ENCODE measurements at regions not wholly inside any gene's neighbourhood (a gene's known extent, or its start where the extent isn't known, plus 50 kb on each side); places are given as distances from the start of the nearest gene placed in this dataset.

DNA sequence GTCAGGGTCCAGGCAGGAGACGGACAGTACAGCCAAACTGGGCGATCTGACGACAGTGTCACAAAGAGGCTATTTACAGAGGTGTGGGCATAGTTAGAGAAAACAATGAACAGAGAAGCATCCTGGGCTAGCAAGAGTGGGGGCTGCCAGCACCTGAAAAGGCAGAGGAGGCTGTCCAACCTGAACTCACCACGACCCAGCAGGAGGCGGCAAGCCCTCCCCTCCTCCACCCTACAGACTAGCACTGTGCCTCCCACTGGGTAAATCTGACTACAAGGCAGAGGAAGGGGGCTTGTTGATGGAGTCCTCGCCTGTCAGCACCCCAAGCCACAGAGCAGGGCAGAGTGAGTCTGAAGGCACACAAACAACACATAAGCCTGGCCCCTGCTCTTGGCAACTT, 52.8 kb upstream of the CDYL start:
- no peak for TF ChIP-seq POLR2AphosphoS5 (IDR thresholded peaks at IDR 0.05; ENCODE audit: low read depth, low read length)
- no peak for TF ChIP-seq REST (IDR thresholded peaks at IDR 0.05; ENCODE audit: insufficient read depth in 1 of 2, low read depth in 2 of 2, low read length in 2 of 2)
- TF ChIP-seq TAF1 (IDR thresholded peaks at IDR 0.05; ENCODE audit: borderline replicate concordance, insufficient read depth, low read length), result no peak
- no peak for TF ChIP-seq SIN3A (IDR thresholded peaks at IDR 0.05; ENCODE audit: borderline replicate concordance, insufficient read depth, low read length)
- TF ChIP-seq FOXP2 (optimal IDR thresholded peaks at IDR 0.05; ENCODE audit: borderline replicate concordance, extremely low read depth, extremely low read length, insufficient read depth), result no peak

GRCh38 chr6:4719491-4719890, 56.7 kb upstream of the CDYL start:
- no peak for TF ChIP-seq TAF1 (IDR thresholded peaks at IDR 0.05; ENCODE audit: borderline replicate concordance, insufficient read depth, low read length)
- no peak for TF ChIP-seq FOXP2 (optimal IDR thresholded peaks at IDR 0.05; ENCODE audit: borderline replicate concordance, extremely low read depth, extremely low read length, insufficient read depth)
- TF ChIP-seq REST (IDR thresholded peaks at IDR 0.05; ENCODE audit: insufficient read depth in 1 of 2, low read depth in 2 of 2, low read length in 2 of 2), result no peak
- no peak for TF ChIP-seq SIN3A (IDR thresholded peaks at IDR 0.05; ENCODE audit: borderline replicate concordance, insufficient read depth, low read length)
- no peak for TF ChIP-seq POLR2AphosphoS5 (IDR thresholded peaks at IDR 0.05; ENCODE audit: low read depth, low read length)

DNA sequence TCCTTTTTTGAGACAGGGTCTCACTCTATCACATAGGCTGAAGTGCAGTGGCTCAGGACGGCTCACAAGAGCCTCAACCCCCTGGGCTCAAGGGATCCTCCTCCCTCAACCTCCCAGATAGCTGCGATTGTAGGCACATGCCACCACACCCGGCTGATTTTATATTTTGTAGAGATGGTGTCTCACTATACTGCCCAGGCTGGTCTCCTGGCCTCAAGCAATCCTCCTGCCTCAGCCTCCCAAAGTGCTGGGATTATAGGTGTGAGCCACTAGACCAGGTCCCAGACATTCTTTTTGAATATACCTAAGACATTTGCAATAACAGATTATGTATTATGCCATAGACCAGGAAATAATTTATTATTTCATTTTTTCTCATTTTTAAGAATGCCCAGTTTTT, 58.3 kb upstream of the CDYL start:
- TF ChIP-seq FOXP2 (optimal IDR thresholded peaks at IDR 0.05; ENCODE audit: borderline replicate concordance, extremely low read depth, extremely low read length, insufficient read depth), result no peak
- no peak for TF ChIP-seq REST (IDR thresholded peaks at IDR 0.05; ENCODE audit: insufficient read depth in 1 of 2, low read depth in 2 of 2, low read length in 2 of 2)
- TF ChIP-seq TAF1 (IDR thresholded peaks at IDR 0.05; ENCODE audit: borderline replicate concordance, insufficient read depth, low read length), result no peak
- no peak for TF ChIP-seq POLR2AphosphoS5 (IDR thresholded peaks at IDR 0.05; ENCODE audit: low read depth, low read length)
- no peak for TF ChIP-seq SIN3A (IDR thresholded peaks at IDR 0.05; ENCODE audit: borderline replicate concordance, insufficient read depth, low read length)

DNA sequence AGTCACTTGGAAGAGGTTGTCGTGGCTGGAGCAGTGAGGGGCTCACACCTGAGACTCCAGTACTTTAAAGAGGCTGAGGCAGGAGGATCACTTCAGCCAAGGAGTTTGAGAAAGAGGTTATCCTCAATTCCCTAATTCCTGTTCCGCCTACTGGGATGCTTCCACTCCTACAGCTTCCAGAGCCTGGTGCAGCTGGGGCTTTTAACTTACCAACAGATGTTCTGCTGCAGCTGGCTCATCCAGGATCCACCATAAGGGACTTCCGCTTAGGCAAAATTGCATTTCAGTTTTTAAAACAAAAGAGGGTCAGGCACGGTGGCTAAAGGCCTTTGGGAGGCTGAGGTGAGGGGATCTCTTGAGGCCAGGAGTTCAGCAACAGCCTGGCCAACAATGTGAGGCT, 59.1 kb upstream of the CDYL start:
- TF ChIP-seq TAF1 (IDR thresholded peaks at IDR 0.05; ENCODE audit: borderline replicate concordance, insufficient read depth, low read length), result no peak
- no peak for TF ChIP-seq SIN3A (IDR thresholded peaks at IDR 0.05; ENCODE audit: borderline replicate concordance, insufficient read depth, low read length)

GRCh38 chr6:4714961-4715501, 61.2 kb upstream of the CDYL start:
- no peak for TF ChIP-seq POLR2AphosphoS5 (IDR thresholded peaks at IDR 0.05; ENCODE audit: low read depth, low read length)
- no peak for TF ChIP-seq FOXP2 (optimal IDR thresholded peaks at IDR 0.05; ENCODE audit: borderline replicate concordance, extremely low read depth, extremely low read length, insufficient read depth)
- no peak for TF ChIP-seq REST (IDR thresholded peaks at IDR 0.05; ENCODE audit: insufficient read depth in 1 of 2, low read depth in 2 of 2, low read length in 2 of 2)
- no peak for TF ChIP-seq SIN3A (IDR thresholded peaks at IDR 0.05; ENCODE audit: borderline replicate concordance, insufficient read depth, low read length)
- no peak for TF ChIP-seq TAF1 (IDR thresholded peaks at IDR 0.05; ENCODE audit: borderline replicate concordance, insufficient read depth, low read length)

Measured in PFSK-1 (cell line).